SK-N-SH (cell line): ENCODE measurements at regions not wholly inside any gene's neighbourhood (a gene's known extent, or its start where the extent isn't known, plus 50 kb on each side); places are given as distances from the start of the nearest gene placed in this dataset.

Experiments
- CTCF ChIA-PET: fragments of 300-600, 350-600 bp; formaldehyde crosslinking; extraction: SDS; loops from one replicate; lab custom pipeline; 2021; lab: Yijun Ruan, JAX
- POLR2A ChIA-PET: fragments of 350-600 bp; sonication (Branson Sonifier 250); formaldehyde crosslinking; extraction: SDS; loops from one replicate; lab custom pipeline; 2020; ENCODE audit warnings: antibody characterized with exemption, inconsistent platforms; lab: Yijun Ruan, JAX
- DNase-seq: peaks from one replicate; pipeline ENCODE4 v3.0.0; 2012
- H2AFZ ChIP-seq: fragments of 200-600 bp; sonication (generic); 2 replicates; pipeline ENCODE4 v1.8.1; 2016; ENCODE audit warnings: antibody characterized with exemption, mild to moderate bottlenecking, low read depth
- H3F3A ChIP-seq: fragments of 200-600 bp; sonication (generic); replicated peaks from 2 replicates; pipeline ENCODE3; 2016; ENCODE audit warnings: antibody characterized with exemption, mild to moderate bottlenecking; ENCODE audit not compliant: insufficient read depth
- H3K27ac ChIP-seq, 2 experiments: fragments of 200-500 bp in 1 of 2; fragments of 200-600 bp in 1 of 2; sonication (Bioruptor generic) in 1 of 2; sonication (generic), shearing (Covaris generic) in 1 of 2; 2 replicates each; pipeline versions ENCODE4 v1.5.1 to v1.6.1; 2014 to 2016; ENCODE audit warnings: low read depth in 2 of 2, inconsistent platforms in 1 of 2, low read length in 1 of 2, mild to moderate bottlenecking in 1 of 2, mixed read lengths in 1 of 2
- H3K27me3 ChIP-seq: fragments of 200-600 bp; sonication (generic), shearing (Covaris generic); 2 replicates; pipeline ENCODE4 v1.6.1; 2016; ENCODE audit warnings: mixed run types; ENCODE audit not compliant: insufficient read depth
- H3K36me3 ChIP-seq, 2 experiments: fragments of 200-500 bp in 1 of 2; fragments of 200-600 bp in 1 of 2; sonication (Bioruptor generic) in 1 of 2; sonication (generic) in 1 of 2; replicated peaks in 1 of 2; 2 replicates each; pipeline versions ENCODE3 to v1.5.1; 2014 to 2016; ENCODE audit warnings: low read length in 1 of 2, mild to moderate bottlenecking in 1 of 2; ENCODE audit not compliant: insufficient read depth in 2 of 2, control insufficient read depth in 1 of 2
- H3K4me1 ChIP-seq, 2 experiments: fragments of 200-500 bp in 1 of 2; fragments of 200-600 bp in 1 of 2; sonication (Bioruptor generic) in 1 of 2; sonication (generic), shearing (Covaris generic) in 1 of 2; 2 replicates each; pipeline versions ENCODE4 v1.5.1 to v1.6.1; 2014 to 2016; ENCODE audit warnings: low read depth in 1 of 2, low read length in 1 of 2, mixed run types in 1 of 2; ENCODE audit not compliant: insufficient read depth in 2 of 2, control insufficient read depth in 1 of 2
- H3K4me2 ChIP-seq: fragments of 200-600 bp; sonication (generic), shearing (Covaris generic); 2 replicates; pipeline ENCODE4 v1.6.1; 2017; ENCODE audit warnings: mixed run types
- H3K4me3 ChIP-seq, 2 experiments: fragments of 200-500 bp in 1 of 2; fragments of 200-600 bp in 1 of 2; sonication (Bioruptor generic) in 1 of 2; sonication (generic), shearing (Covaris generic) in 1 of 2; 2 replicates each; pipeline versions ENCODE4 v1.5.1 to v1.8.1; 2014 to 2016; ENCODE audit warnings: low read depth in 2 of 2, inconsistent platforms in 1 of 2, low read length in 1 of 2, mild to moderate bottlenecking in 1 of 2, mixed read lengths in 1 of 2, moderate library complexity in 1 of 2
- H3K79me2 ChIP-seq: fragments of 200-600 bp; sonication (generic); 2 replicates; pipeline ENCODE4 v1.8.1; 2017; ENCODE audit warnings: mild to moderate bottlenecking; ENCODE audit not compliant: insufficient read depth
- H3K9ac ChIP-seq: fragments of 200-600 bp; sonication (generic); 2 replicates; pipeline ENCODE4 v1.6.1; 2017; ENCODE audit warnings: mixed run types
- H3K9me2 ChIP-seq: fragments of 200-600 bp; sonication (generic); 2 replicates; pipeline ENCODE4 v1.6.1; 2017; ENCODE audit warnings: mixed run types
- H3K9me3 ChIP-seq: fragments of 200-600 bp; sonication (generic); 2 replicates; pipeline ENCODE4 v1.6.1; 2017; ENCODE audit warnings: mixed run types, mild to moderate bottlenecking, moderate library complexity
- H4K20me1 ChIP-seq: fragments of 200-600 bp; sonication (generic); 2 replicates; pipeline ENCODE4 v1.6.1; 2017; ENCODE audit warnings: mild to moderate bottlenecking, mixed run types; ENCODE audit not compliant: insufficient read depth
- CHD2 ChIP-seq: fragments of 150-350 bp; IDR thresholded peaks from 2 replicates; pipeline ENCODE4 v1.6.1; 2018; ENCODE audit warnings: low read length; ENCODE audit not compliant: partially characterized antibody
- ELF1 ChIP-seq: IDR thresholded peaks from 2 replicates; pipeline ENCODE4 v1.4.0; 2012
- FOSL2 ChIP-seq: IDR thresholded peaks from 2 replicates; pipeline ENCODE4 v1.4.0; 2012; ENCODE audit warnings: low read depth, mild to moderate bottlenecking, moderate library complexity, borderline replicate concordance
- GABPA ChIP-seq: IDR thresholded peaks from 2 replicates; pipeline ENCODE4 v1.4.0; 2012; ENCODE audit warnings: low read depth, mild to moderate bottlenecking
- GATA2 ChIP-seq: sonication (generic); formaldehyde crosslinking; IDR thresholded peaks from 2 replicates; pipeline ENCODE4 v1.5.0; 2020; ENCODE audit warnings: mild to moderate bottlenecking, missing genetic modification reagents
- JUND ChIP-seq: IDR thresholded peaks from 2 replicates; pipeline ENCODE4 v1.4.0; 2012
- MAX ChIP-seq: IDR thresholded peaks from 2 replicates; pipeline ENCODE4 v1.4.0; 2012; ENCODE audit warnings: low read depth
- MEF2A ChIP-seq: IDR thresholded peaks from 2 replicates; pipeline ENCODE4 v1.4.0; 2012; ENCODE audit warnings: low read depth, borderline replicate concordance
- MXI1 ChIP-seq: IDR thresholded peaks from 2 replicates; pipeline ENCODE4 v1.6.1; 2012; ENCODE audit warnings: mild to moderate bottlenecking, low read depth, low read length, improper control_type of control experiment
- NFIC ChIP-seq: IDR thresholded peaks from 2 replicates; pipeline ENCODE4 v1.4.0; 2012; ENCODE audit warnings: borderline replicate concordance
- RAD21 ChIP-seq: IDR thresholded peaks from 2 replicates; pipeline ENCODE4 v1.6.1; 2012; ENCODE audit warnings: mild to moderate bottlenecking, low read length
- RCOR1 ChIP-seq: fragments of 150-350 bp; IDR thresholded peaks from 2 replicates; pipeline ENCODE4 v1.6.1; 2017; ENCODE audit warnings: antibody characterized with exemption, low read length
- RFX5 ChIP-seq: IDR thresholded peaks from 2 replicates; pipeline ENCODE4 v1.6.1; 2012; ENCODE audit warnings: mild to moderate bottlenecking, improper control_type of control experiment, low read length
- RXRA ChIP-seq: IDR thresholded peaks from 2 replicates; pipeline ENCODE4 v1.4.0; 2012; ENCODE audit warnings: low read depth, mild to moderate bottlenecking, borderline replicate concordance
- SIN3A ChIP-seq: IDR thresholded peaks from 2 replicates; pipeline ENCODE4 v1.6.1; 2012; ENCODE audit warnings: low read depth, mild to moderate bottlenecking, low read length, moderate library complexity, borderline replicate concordance
- SMC3 ChIP-seq: IDR thresholded peaks from 2 replicates; pipeline ENCODE4 v1.6.1; 2012; ENCODE audit warnings: low read depth, low read length, improper control_type of control experiment
- TAF1 ChIP-seq: IDR thresholded peaks from 2 replicates; pipeline ENCODE4 v1.6.1; 2012; ENCODE audit warnings: low read depth, mild to moderate bottlenecking, low read length, moderate library complexity, borderline replicate concordance
- TEAD4 ChIP-seq: IDR thresholded peaks from 2 replicates; pipeline ENCODE4 v1.4.0; 2012; ENCODE audit warnings: mild to moderate bottlenecking, borderline replicate concordance; ENCODE audit not compliant: insufficient read depth
- WGBS: methylation state at CpG from one replicate; pipeline ENCODE4 v1.1.6; 2017; ENCODE audit warnings: low lambda C conversion rate; 5-methylcytosine and 5-hydroxymethylcytosine counted together
- TF ChIP-seq, protein P1 (sequence below): fragments of 150-350 bp; IDR thresholded peaks from 2 replicates; pipeline ENCODE4 v1.6.1; 2017; ENCODE audit warnings: antibody characterized with exemption, low read length, low read depth, borderline replicate concordance
- TF ChIP-seq, protein P2 (sequence below): fragments of 150-350 bp; IDR thresholded peaks from 2 replicates; pipeline ENCODE4 v1.6.1; 2016; ENCODE audit warnings: mild to moderate bottlenecking, low read depth, low read length
- TF ChIP-seq, protein P3 (sequence below): IDR thresholded peaks from 2 replicates; pipeline ENCODE4 v1.4.0; 2012; ENCODE audit warnings: low read depth, borderline replicate concordance
- TF ChIP-seq, protein P4 (sequence below): IDR thresholded peaks from 2 replicates; pipeline ENCODE4; 2012

DNA sequence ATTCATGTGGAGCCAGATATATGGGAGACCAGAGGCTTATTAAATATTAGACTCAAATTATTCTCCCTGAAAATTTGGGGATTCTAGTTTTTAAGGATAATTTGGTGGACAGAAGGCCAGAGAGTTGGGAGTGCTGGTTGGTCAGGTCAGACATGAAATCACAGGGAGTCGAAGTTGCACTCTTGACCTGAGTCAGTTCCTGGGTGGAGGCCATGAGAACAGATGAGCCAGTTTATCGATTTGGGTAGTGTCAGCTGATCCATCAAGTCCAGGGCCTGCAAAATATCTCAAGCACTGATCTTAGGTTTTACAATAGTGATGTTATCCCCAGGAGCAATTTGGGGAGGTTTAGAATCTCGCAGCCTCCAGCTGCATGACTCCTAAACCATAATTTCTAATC, 563.5 kb upstream of the NRSN1 start (continued):
- TF ChIP-seq GABPA, result no peak
- TF ChIP-seq CHD2, result no peak

- Histone ChIP-seq H3F3A (no peaks in the 10 kb centered on the region), H3K27me3 (no peaks in the 10 kb centered on the region), H3K9ac (no peak overlapping the region), H3K4me1 (peaks cover 0 to 5% of the 10 kb centered on the region in 2 experiments; a peak in 1 of 4 replicates), H3K27ac (no peak overlapping the region), H3K9me3 (no peaks in the 10 kb centered on the region), H3K79me2 (no peaks in the 10 kb centered on the region), H3K4me2 (no peak overlapping the region), H4K20me1 (no peaks in the 10 kb centered on the region), H2AFZ (no peak overlapping the region), H3K4me3 (no peak overlapping the region), H3K36me3 (no peaks in the 10 kb centered on the region), H3K9me2 (no peaks in the 10 kb centered on the region)
- POLR2A ChIA-PET, result no interaction called here
- CTCF ChIA-PET, result no interaction called here
- TF ChIP-seq RXRA, result no peak
- TF ChIP-seq SMC3, result no peak
- TF ChIP-seq TAF1, result no peak
- no peak for TF ChIP-seq ELF1
- TF ChIP-seq, protein P1, sequence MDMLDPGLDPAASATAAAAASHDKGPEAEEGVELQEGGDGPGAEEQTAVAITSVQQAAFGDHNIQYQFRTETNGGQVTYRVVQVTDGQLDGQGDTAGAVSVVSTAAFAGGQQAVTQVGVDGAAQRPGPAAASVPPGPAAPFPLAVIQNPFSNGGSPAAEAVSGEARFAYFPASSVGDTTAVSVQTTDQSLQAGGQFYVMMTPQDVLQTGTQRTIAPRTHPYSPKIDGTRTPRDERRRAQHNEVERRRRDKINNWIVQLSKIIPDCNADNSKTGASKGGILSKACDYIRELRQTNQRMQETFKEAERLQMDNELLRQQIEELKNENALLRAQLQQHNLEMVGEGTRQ, result no peak
- no peak for TF ChIP-seq GATA2 (CRISPR knock-in tag)
- TF ChIP-seq JUND, result no peak
- TF ChIP-seq RAD21, result no peak
- TF ChIP-seq MXI1, result no peak
- TF ChIP-seq, protein P2, sequence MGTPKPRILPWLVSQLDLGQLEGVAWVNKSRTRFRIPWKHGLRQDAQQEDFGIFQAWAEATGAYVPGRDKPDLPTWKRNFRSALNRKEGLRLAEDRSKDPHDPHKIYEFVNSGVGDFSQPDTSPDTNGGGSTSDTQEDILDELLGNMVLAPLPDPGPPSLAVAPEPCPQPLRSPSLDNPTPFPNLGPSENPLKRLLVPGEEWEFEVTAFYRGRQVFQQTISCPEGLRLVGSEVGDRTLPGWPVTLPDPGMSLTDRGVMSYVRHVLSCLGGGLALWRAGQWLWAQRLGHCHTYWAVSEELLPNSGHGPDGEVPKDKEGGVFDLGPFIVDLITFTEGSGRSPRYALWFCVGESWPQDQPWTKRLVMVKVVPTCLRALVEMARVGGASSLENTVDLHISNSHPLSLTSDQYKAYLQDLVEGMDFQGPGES, result no peak
- no peak for TF ChIP-seq RFX5
- TF ChIP-seq GABPA, result no peak
- no peak for TF ChIP-seq SIN3A
- no peak for TF ChIP-seq RCOR1
- WGBS, result 32% methylated on average over 3 of the region's 3 CpGs
- no peak for DNase-seq
Observed at GRCh38 chr6:23563323-23563722, 562.7 kb upstream of the NRSN1 start.

DNA sequence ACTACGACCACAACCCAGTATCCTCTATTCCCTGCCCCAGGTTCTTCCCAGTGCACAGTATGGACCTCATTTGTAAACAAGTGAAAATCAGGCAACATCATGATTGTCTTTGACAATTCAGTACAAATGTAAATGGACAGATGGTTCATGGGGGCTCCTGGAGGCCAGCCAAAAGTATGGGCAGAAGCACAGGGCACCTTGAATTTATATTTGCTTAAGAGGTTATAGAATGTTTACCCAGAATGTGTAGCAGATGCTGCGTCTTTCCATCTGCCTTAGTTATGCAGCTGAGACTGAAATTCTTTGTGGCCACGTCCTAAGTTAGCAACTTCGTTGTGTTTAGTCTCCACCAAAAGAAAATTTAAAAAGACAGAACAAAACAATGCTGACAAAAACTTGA, 559.6 kb upstream of the NRSN1 start:
- Histone ChIP-seq H2AFZ (no peak overlapping the region), H3K4me3 (no peak overlapping the region), H3F3A (no peaks in the 10 kb centered on the region), H3K4me1 (no peaks in the 10 kb centered on the region), H3K9me3 (no peaks in the 10 kb centered on the region), H3K79me2 (no peaks in the 10 kb centered on the region), H3K36me3 (no peaks in the 10 kb centered on the region), H3K4me2 (no peak overlapping the region), H3K27ac (no peak overlapping the region), H3K27me3 (no peaks in the 10 kb centered on the region), H3K9me2 (no peaks in the 10 kb centered on the region), H4K20me1 (no peaks in the 10 kb centered on the region), H3K9ac (no peak overlapping the region)
- DNase-seq, result no peak
- 29% methylated on average over 4 of the region's 4 CpGs for WGBS
- ChIA-PET POLR2A (no interaction called here), CTCF (no interaction called here)
- TF ChIP-seq RCOR1, result no peak
- TF ChIP-seq FOSL2, result no peak
- TF ChIP-seq, protein P1, result no peak
- TF ChIP-seq, protein P3, sequence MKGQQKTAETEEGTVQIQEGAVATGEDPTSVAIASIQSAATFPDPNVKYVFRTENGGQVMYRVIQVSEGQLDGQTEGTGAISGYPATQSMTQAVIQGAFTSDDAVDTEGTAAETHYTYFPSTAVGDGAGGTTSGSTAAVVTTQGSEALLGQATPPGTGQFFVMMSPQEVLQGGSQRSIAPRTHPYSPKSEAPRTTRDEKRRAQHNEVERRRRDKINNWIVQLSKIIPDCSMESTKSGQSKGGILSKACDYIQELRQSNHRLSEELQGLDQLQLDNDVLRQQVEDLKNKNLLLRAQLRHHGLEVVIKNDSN, result no peak
- TF ChIP-seq NFIC, result no peak
- TF ChIP-seq RFX5, result no peak
- no peak for TF ChIP-seq JUND
- TF ChIP-seq, protein P4, sequence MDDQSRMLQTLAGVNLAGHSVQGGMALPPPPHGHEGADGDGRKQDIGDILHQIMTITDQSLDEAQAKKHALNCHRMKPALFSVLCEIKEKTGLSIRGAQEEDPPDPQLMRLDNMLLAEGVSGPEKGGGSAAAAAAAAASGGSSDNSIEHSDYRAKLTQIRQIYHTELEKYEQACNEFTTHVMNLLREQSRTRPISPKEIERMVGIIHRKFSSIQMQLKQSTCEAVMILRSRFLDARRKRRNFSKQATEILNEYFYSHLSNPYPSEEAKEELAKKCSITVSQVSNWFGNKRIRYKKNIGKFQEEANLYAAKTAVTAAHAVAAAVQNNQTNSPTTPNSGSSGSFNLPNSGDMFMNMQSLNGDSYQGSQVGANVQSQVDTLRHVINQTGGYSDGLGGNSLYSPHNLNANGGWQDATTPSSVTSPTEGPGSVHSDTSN, result no peak
- no peak for TF ChIP-seq TEAD4
- TF ChIP-seq MEF2A, result no peak
- TF ChIP-seq GABPA, result no peak
- TF ChIP-seq MAX, result no peak
- no peak for TF ChIP-seq RXRA
- TF ChIP-seq, all 33 proteins: peak for 0
